ENCODE measurements at regions not wholly inside any gene's neighbourhood (a gene's known extent, or its start where the extent isn't known, plus 50 kb on each side); places are given as distances from the start of the nearest gene placed in this dataset.

DNA sequence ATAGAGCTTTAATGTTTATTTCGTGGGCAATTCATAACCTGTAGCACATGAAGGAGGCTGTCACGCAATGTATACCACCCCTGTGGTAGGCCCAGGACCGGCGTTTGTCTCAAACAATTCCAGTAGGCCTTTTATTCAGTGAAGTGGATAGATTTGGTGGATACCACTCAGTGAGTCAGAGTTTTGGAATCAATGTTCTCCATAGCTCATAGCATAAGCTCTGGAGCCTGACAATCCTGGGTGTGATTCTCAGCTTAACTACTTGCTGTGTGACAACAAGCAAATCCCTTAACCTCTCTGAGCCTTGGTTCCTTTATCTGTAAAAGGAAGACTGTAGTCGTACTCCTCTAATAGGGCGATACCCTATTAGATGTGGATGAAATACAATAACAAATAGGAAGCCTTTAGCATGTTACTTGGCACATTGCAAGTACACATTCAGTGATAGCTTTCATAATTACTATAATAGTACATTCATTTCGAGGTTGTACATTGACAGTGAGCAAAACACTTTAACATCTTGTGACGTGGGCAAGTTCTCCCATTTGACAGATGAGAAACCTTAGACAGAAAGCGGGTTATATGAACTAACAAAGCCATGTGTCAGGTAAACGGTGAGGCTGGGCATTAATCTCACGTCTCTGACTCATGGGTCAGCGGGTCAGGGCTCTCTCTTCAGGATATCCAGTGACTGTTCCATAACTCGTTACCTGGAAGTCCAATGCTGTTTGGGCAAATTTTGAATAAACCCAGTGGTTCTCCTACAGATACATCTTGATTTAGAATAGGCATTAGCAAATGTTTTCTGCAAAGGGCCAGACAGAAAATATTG, 130.8 kb downstream of the C9orf152 start:
- Histone ChIP-seq H3K9ac (ENCODE audit: low read length) (no peak overlapping the region), H3K36me3 (ENCODE audit: insufficient read depth, low read length) (no peaks in the 10 kb centered on the region), H3K27me3 (ENCODE audit: insufficient read depth, low read length) (no peaks in the 10 kb centered on the region), H3K4me3 (ENCODE audit: insufficient read depth, low read depth, low read length) (no peak overlapping the region), H2AFZ (ENCODE audit: low read depth, low read length) (no peak overlapping the region), H3K79me2 (ENCODE audit: insufficient read depth, low read length) (peaks cover 96% of the 10 kb centered on the region), H3K27ac (ENCODE audit: low read depth, low read length) (peak overlapping the region; percentile 38), H3K4me1 (ENCODE audit: insufficient read depth, low read length) (peaks cover 30% of the 10 kb centered on the region), H3K9me3 (ENCODE audit: insufficient read depth, low read depth, low read length) (no peaks in the 10 kb centered on the region), H4K20me1 (ENCODE audit: insufficient read depth, low read length) (peaks cover 78% of the 10 kb centered on the region), H3K4me2 (ENCODE audit: low read length) (peak overlapping the region; percentile 19)
- Mint-ChIP-seq H3K4me1 (ENCODE audit: low read depth, unreplicated experiment) (peaks cover 30% of the 10 kb centered on the region), H3K9me3 (ENCODE audit: unreplicated experiment) (no peaks in the 10 kb centered on the region), H3K36me3 (ENCODE audit: low read depth, unreplicated experiment) (peaks cover 13% of the 10 kb centered on the region), H3K4me3 (ENCODE audit: unreplicated experiment) (no peak overlapping the region), H3K27me3 (ENCODE audit: low read depth, unreplicated experiment) (no peaks in the 10 kb centered on the region), H3K27ac (ENCODE audit: unreplicated experiment) (peak overlapping the region; percentile 11)
- peak; percentile 92 for DNase-seq (ENCODE audit: low read depth)
- TF ChIP-seq, protein P1, sequence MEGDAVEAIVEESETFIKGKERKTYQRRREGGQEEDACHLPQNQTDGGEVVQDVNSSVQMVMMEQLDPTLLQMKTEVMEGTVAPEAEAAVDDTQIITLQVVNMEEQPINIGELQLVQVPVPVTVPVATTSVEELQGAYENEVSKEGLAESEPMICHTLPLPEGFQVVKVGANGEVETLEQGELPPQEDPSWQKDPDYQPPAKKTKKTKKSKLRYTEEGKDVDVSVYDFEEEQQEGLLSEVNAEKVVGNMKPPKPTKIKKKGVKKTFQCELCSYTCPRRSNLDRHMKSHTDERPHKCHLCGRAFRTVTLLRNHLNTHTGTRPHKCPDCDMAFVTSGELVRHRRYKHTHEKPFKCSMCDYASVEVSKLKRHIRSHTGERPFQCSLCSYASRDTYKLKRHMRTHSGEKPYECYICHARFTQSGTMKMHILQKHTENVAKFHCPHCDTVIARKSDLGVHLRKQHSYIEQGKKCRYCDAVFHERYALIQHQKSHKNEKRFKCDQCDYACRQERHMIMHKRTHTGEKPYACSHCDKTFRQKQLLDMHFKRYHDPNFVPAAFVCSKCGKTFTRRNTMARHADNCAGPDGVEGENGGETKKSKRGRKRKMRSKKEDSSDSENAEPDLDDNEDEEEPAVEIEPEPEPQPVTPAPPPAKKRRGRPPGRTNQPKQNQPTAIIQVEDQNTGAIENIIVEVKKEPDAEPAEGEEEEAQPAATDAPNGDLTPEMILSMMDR (IDR thresholded peaks at IDR 0.05; ENCODE audit: insufficient read depth, low read depth, low read length), result no peak
- no peak for TF ChIP-seq EZH2 (IDR thresholded peaks at IDR 0.05; ENCODE audit: insufficient read depth, low read length)
- peak; percentile 80 for FAIRE-seq

- H3K4me2 ChIP-seq (ENCODE audit: low read length), result no peak overlapping the region
- H3K4me1 Mint-ChIP-seq (ENCODE audit: low read depth, unreplicated experiment), result peaks cover 33% of the 10 kb centered on the region
- FAIRE-seq, result no peak
- peaks cover 23% of the 10 kb centered on the region for H3K4me1 ChIP-seq (ENCODE audit: insufficient read depth, low read length)
- no peak overlapping the region for H3K27ac Mint-ChIP-seq (ENCODE audit: unreplicated experiment)
- peaks cover 96% of the 10 kb centered on the region for H3K79me2 ChIP-seq (ENCODE audit: insufficient read depth, low read length)
- no peaks in the 10 kb centered on the region for H3K9me3 Mint-ChIP-seq (ENCODE audit: unreplicated experiment)
- no peak overlapping the region for H3K4me3 Mint-ChIP-seq (ENCODE audit: unreplicated experiment)
- H3K4me3 ChIP-seq (ENCODE audit: insufficient read depth, low read depth, low read length), result no peak overlapping the region
- no peak overlapping the region for H3K9ac ChIP-seq (ENCODE audit: low read length)
- H3K27me3 Mint-ChIP-seq (ENCODE audit: low read depth, unreplicated experiment), result no peaks in the 10 kb centered on the region
- TF ChIP-seq, protein P1 (IDR thresholded peaks at IDR 0.05; ENCODE audit: insufficient read depth, low read depth, low read length), result no peak
- TF ChIP-seq EZH2 (IDR thresholded peaks at IDR 0.05; ENCODE audit: insufficient read depth, low read length), result no peak
- H3K27ac ChIP-seq (ENCODE audit: low read depth, low read length), result no peak overlapping the region
- H3K9me3 ChIP-seq (ENCODE audit: insufficient read depth, low read depth, low read length), result no peaks in the 10 kb centered on the region
- no peak for DNase-seq (ENCODE audit: low read depth)
- H4K20me1 ChIP-seq (ENCODE audit: insufficient read depth, low read length), result peaks cover 78% of the 10 kb centered on the region
- H2AFZ ChIP-seq (ENCODE audit: low read depth, low read length), result no peak overlapping the region
- H3K36me3 Mint-ChIP-seq (ENCODE audit: low read depth, unreplicated experiment), result peaks cover 9% of the 10 kb centered on the region
- H3K27me3 ChIP-seq (ENCODE audit: insufficient read depth, low read length), result no peaks in the 10 kb centered on the region
- H3K36me3 ChIP-seq (ENCODE audit: insufficient read depth, low read length), result no peaks in the 10 kb centered on the region
Observed at GRCh38 chr9:110077925-110078324, 130.0 kb downstream of the C9orf152 start.

DNA sequence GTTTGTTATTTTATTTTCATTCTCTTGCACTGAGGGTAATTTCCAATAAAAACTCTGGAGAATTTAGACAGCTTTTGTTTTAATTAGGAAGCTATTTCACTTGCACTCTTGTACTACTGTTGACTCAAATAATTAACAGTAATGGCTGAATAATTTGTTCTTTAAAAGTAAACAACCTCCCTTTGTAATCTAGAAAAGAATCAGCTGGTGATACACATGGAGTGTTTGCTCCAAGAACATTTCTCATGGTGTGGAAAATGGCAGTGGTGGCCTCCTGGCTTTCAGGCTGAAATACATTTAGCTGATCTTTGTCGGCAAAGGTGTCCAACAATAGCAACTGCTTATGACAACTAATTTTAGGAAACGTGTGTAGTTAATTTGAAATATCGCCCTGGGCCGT, 129.4 kb downstream of the C9orf152 start:
- Histone ChIP-seq H3K9ac (ENCODE audit: low read length) (no peak overlapping the region), H3K79me2 (ENCODE audit: insufficient read depth, low read length) (peaks cover 96% of the 10 kb centered on the region), H4K20me1 (ENCODE audit: insufficient read depth, low read length) (peaks cover 78% of the 10 kb centered on the region), H3K27ac (ENCODE audit: low read depth, low read length) (no peak overlapping the region), H3K4me2 (ENCODE audit: low read length) (no peak overlapping the region), H3K4me3 (ENCODE audit: insufficient read depth, low read depth, low read length) (no peak overlapping the region), H3K9me3 (ENCODE audit: insufficient read depth, low read depth, low read length) (no peaks in the 10 kb centered on the region), H3K27me3 (ENCODE audit: insufficient read depth, low read length) (no peaks in the 10 kb centered on the region), H2AFZ (ENCODE audit: low read depth, low read length) (no peak overlapping the region), H3K4me1 (ENCODE audit: insufficient read depth, low read length) (peaks cover 23% of the 10 kb centered on the region), H3K36me3 (ENCODE audit: insufficient read depth, low read length) (no peaks in the 10 kb centered on the region)
- no peak for FAIRE-seq
- DNase-seq (ENCODE audit: low read depth), result no peak
- TF ChIP-seq EZH2 (IDR thresholded peaks at IDR 0.05; ENCODE audit: insufficient read depth, low read length), result no peak
- no peaks in the 10 kb centered on the region for H3K9me3 Mint-ChIP-seq (ENCODE audit: unreplicated experiment)
- no peak overlapping the region for H3K27ac Mint-ChIP-seq (ENCODE audit: unreplicated experiment)
- peaks cover 31% of the 10 kb centered on the region for H3K4me1 Mint-ChIP-seq (ENCODE audit: low read depth, unreplicated experiment)
- H3K4me3 Mint-ChIP-seq (ENCODE audit: unreplicated experiment), result no peak overlapping the region
- no peaks in the 10 kb centered on the region for H3K27me3 Mint-ChIP-seq (ENCODE audit: low read depth, unreplicated experiment)
- peaks cover 12% of the 10 kb centered on the region for H3K36me3 Mint-ChIP-seq (ENCODE audit: low read depth, unreplicated experiment)
